GM19468 (cell line): ENCODE measurements at regions not wholly inside any gene's neighbourhood (a gene's known extent, or its start where the extent isn't known, plus 50 kb on each side); places are given as distances from the start of the nearest gene placed in this dataset.

Source experiments
- ATAC-seq: cut with Tn5 transposase; IDR thresholded peaks from one replicate; pipeline ENCODE4 v1.9.1; 2021; ENCODE audit warnings: mild to moderate bottlenecking, moderate library complexity, moderate number of reproducible peaks; ENCODE audit not compliant: unreplicated experiment; ENCODE audit errors: extremely low read depth

- ATAC-seq = no peak
Observed at GRCh38 chr2:62447411-62447810, 58.6 kb downstream of the TMEM17 start.

GRCh38 chr2:62446491-62446890, 59.5 kb downstream of the TMEM17 start:
- no peak for ATAC-seq

- no peak for ATAC-seq
Observed at GRCh38 chr2:62443886-62444285, 62.1 kb downstream of the TMEM17 start.

GRCh38 chr2:62443471-62443870, 62.5 kb downstream of the TMEM17 start:
- ATAC-seq = no peak

GRCh38 chr2:62441824-62442223, 64.2 kb downstream of the TMEM17 start:
- ATAC-seq = no peak

GRCh38 chr2:62441421-62441820, 64.6 kb downstream of the TMEM17 start:
- no peak for ATAC-seq

GRCh38 chr2:62440281-62440946, 65.6 kb downstream of the TMEM17 start:
- no peak for ATAC-seq

GRCh38 chr2:62439425-62439824, 66.6 kb downstream of the TMEM17 start:
- ATAC-seq = no peak

GRCh38 chr2:62437785-62438184, 68.2 kb downstream of the TMEM17 start:
- no peak for ATAC-seq

GRCh38 chr2:62435720-62436119, 70.3 kb downstream of the TMEM17 start:
- peak; percentile 77 for ATAC-seq

- no peak for ATAC-seq
Observed at GRCh38 chr2:62432407-62432806, 73.6 kb downstream of the TMEM17 start.

- no peak for ATAC-seq
Observed at GRCh38 chr2:62431512-62431911, 74.5 kb downstream of the TMEM17 start.

GRCh38 chr2:62430146-62430545, 75.8 kb downstream of the TMEM17 start:
- no peak for ATAC-seq

GRCh38 chr2:62427146-62427545, 78.8 kb downstream of the TMEM17 start:
- ATAC-seq = no peak

- no peak for ATAC-seq
Observed at GRCh38 chr2:62426154-62426912, 79.7 kb downstream of the TMEM17 start.

GRCh38 chr2:62425684-62426083, 80.3 kb downstream of the TMEM17 start:
- ATAC-seq = no peak

GRCh38 chr2:62424899-62425298, 81.1 kb downstream of the TMEM17 start:
- ATAC-seq = no peak

- ATAC-seq = no peak
Observed at GRCh38 chr2:62423883-62424458, 82.0 kb downstream of the TMEM17 start.

GRCh38 chr2:62423235-62423634, 82.8 kb downstream of the TMEM17 start:
- ATAC-seq = no peak

GRCh38 chr2:62415518-62415917, 90.5 kb downstream of the TMEM17 start:
- no peak for ATAC-seq

GRCh38 chr2:62415019-62415431, 91.0 kb downstream of the TMEM17 start:
- peak; percentile 54 for ATAC-seq
